Esophagus squamous epithelium (tissue), 4 donors: ENCODE measurements at regions not wholly inside any gene's neighbourhood (a gene's known extent, or its start where the extent isn't known, plus 50 kb on each side); places are given as distances from the start of the nearest gene placed in this dataset.

Source experiments
- POLR2A ChIP-seq, 4 donors: fragments of 450-650 bp; IDR thresholded peaks; one replicate each; pipeline ENCODE4 v1.6.1; 2017; ENCODE audit warnings: antibody characterized with exemption in 4 of 4, mild to moderate bottlenecking in 4 of 4, moderate library complexity in 3 of 4
- TF ChIP-seq, protein P1 (sequence below), 6 experiments: fragments of 450-650 bp in 4 of 6; fragments of 200-600 bp in 2 of 6; sonication (generic) in 2 of 6; IDR thresholded peaks; one replicate each; pipeline ENCODE4 v1.5.1; 2016 to 2019; ENCODE audit warnings: antibody characterized with exemption in 6 of 6, mild to moderate bottlenecking in 4 of 6, moderate library complexity in 4 of 6

GRCh38 chr7:148944935-148945934 is 61.1 kb upstream of the EZH2 start:
- TF ChIP-seq, protein P1, sequence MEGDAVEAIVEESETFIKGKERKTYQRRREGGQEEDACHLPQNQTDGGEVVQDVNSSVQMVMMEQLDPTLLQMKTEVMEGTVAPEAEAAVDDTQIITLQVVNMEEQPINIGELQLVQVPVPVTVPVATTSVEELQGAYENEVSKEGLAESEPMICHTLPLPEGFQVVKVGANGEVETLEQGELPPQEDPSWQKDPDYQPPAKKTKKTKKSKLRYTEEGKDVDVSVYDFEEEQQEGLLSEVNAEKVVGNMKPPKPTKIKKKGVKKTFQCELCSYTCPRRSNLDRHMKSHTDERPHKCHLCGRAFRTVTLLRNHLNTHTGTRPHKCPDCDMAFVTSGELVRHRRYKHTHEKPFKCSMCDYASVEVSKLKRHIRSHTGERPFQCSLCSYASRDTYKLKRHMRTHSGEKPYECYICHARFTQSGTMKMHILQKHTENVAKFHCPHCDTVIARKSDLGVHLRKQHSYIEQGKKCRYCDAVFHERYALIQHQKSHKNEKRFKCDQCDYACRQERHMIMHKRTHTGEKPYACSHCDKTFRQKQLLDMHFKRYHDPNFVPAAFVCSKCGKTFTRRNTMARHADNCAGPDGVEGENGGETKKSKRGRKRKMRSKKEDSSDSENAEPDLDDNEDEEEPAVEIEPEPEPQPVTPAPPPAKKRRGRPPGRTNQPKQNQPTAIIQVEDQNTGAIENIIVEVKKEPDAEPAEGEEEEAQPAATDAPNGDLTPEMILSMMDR (IDR thresholded peaks at IDR 0.05), result no peak
- TF ChIP-seq POLR2A (IDR thresholded peaks at IDR 0.05), result no peak
